ENCODE measurements at regions not wholly inside any gene's neighbourhood (a gene's known extent, or its start where the extent isn't known, plus 50 kb on each side); places are given as distances from the start of the nearest gene placed in this dataset.

DNA sequence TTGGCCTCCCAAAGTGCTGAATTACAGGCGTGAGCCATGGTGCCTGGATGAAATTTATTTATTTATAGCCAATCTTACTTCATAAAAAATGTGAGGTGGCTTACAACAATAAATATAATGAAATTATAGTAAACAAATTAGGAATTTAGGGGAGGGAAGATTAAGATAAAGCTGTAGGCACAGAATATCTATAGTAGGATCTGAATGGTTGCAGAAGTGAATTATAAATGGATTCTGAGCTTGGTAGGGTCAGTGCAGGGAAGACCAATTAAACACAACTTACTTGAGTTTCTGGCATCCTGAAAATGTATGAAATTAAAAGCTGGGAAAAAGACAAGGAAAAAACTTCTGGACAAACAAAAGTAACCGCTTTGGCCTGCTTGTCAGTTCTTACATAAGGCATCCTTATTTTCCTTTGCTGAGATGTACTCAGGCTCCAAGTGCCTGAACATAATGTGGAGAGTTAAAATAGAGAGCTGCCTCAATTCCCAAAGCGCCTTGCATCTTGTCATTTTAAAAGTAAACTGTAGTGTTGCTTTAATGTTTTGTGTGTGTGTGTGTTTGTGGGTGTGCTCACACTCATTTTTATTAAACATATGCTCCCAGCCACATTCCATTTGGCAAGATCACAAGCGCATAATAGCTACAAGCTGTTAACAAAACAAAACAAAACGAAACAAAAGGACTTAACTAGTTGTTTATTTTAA is 247.3 kb downstream of the S1PR1 start:
- TF ChIP-seq, protein P1, sequence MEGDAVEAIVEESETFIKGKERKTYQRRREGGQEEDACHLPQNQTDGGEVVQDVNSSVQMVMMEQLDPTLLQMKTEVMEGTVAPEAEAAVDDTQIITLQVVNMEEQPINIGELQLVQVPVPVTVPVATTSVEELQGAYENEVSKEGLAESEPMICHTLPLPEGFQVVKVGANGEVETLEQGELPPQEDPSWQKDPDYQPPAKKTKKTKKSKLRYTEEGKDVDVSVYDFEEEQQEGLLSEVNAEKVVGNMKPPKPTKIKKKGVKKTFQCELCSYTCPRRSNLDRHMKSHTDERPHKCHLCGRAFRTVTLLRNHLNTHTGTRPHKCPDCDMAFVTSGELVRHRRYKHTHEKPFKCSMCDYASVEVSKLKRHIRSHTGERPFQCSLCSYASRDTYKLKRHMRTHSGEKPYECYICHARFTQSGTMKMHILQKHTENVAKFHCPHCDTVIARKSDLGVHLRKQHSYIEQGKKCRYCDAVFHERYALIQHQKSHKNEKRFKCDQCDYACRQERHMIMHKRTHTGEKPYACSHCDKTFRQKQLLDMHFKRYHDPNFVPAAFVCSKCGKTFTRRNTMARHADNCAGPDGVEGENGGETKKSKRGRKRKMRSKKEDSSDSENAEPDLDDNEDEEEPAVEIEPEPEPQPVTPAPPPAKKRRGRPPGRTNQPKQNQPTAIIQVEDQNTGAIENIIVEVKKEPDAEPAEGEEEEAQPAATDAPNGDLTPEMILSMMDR (IDR thresholded peaks at IDR 0.05) = no peak
- TF ChIP-seq POLR2A (IDR thresholded peaks at IDR 0.05) (no peak), EP300 (IDR thresholded peaks at IDR 0.05) (no peak), POLR2AphosphoS5 (IDR thresholded peaks at IDR 0.05) (no peak)

Measured in gastroesophageal sphincter (tissue), 3 donors.